Hepatocyte (in vitro differentiated cells): ENCODE measurements at regions not wholly inside any gene's neighbourhood (a gene's known extent, or its start where the extent isn't known, plus 50 kb on each side); places are given as distances from the start of the nearest gene placed in this dataset.

Experiments used
- DNase-seq: peaks from one replicate; pipeline ENCODE4 v3.0.0-alpha.2; 2016; ENCODE audit warnings: low spot score
- H2AFZ ChIP-seq: fragments of 200-600 bp; sonication (generic); 2 replicates; pipeline ENCODE4 v1.6.0; 2016; ENCODE audit warnings: antibody characterized with exemption, mild to moderate bottlenecking
- H3K27ac ChIP-seq: fragments of 200-600 bp; sonication (generic); 2 replicates; pipeline ENCODE4 v1.5.1; 2016; ENCODE audit warnings: mild to moderate bottlenecking
- H3K27me3 ChIP-seq: fragments of 200-600 bp; sonication (generic); 2 replicates; pipeline ENCODE4 v1.6.1; 2016
- H3K36me3 ChIP-seq: fragments of 200-600 bp; sonication (generic); replicated peaks from 2 replicates; pipeline ENCODE4 v1.5.1; 2016; ENCODE audit warnings: low read depth; ENCODE audit not compliant: insufficient read depth
- H3K4me1 ChIP-seq: fragments of 200-600 bp; sonication (generic); 2 replicates; pipeline ENCODE4 v1.5.1; 2016; ENCODE audit warnings: mild to moderate bottlenecking, moderate library complexity; ENCODE audit not compliant: insufficient read depth
- H3K4me2 ChIP-seq: fragments of 200-600 bp; sonication (generic); 2 replicates; pipeline ENCODE4 v1.6.0; 2016
- H3K4me3 ChIP-seq: fragments of 200-600 bp; sonication (generic); 2 replicates; pipeline ENCODE4 v1.5.1; 2016; ENCODE audit warnings: mild to moderate bottlenecking
- H3K79me2 ChIP-seq: fragments of 200-600 bp; sonication (generic); 2 replicates; pipeline ENCODE4 v1.6.0; 2017; ENCODE audit warnings: mild to moderate bottlenecking
- H3K9me2 ChIP-seq: fragments of 200-600 bp; sonication (generic); replicated peaks from 2 replicates; pipeline ENCODE4 v1.6.0; 2017; ENCODE audit warnings: mild to moderate bottlenecking; ENCODE audit not compliant: insufficient read depth
- H3K9me3 ChIP-seq: fragments of 200-600 bp; sonication (generic); 2 replicates; pipeline ENCODE4 v1.5.1; 2016; ENCODE audit warnings: low read depth, mild to moderate bottlenecking
- H4K20me1 ChIP-seq: fragments of 200-600 bp; sonication (generic); 2 replicates; pipeline ENCODE4 v1.6.0; 2016; ENCODE audit warnings: mild to moderate bottlenecking; ENCODE audit not compliant: insufficient read depth, poor library complexity, severe bottlenecking
- EZH2 ChIP-seq: fragments of 200-600 bp; sonication (generic); IDR thresholded peaks from 2 replicates; pipeline ENCODE4 v1.6.1; 2016; ENCODE audit warnings: antibody characterized with exemption, mild to moderate bottlenecking, borderline replicate concordance
- EZH2phosphoT487 ChIP-seq: fragments of 200-600 bp; sonication (generic); IDR thresholded peaks from one replicate; pipeline ENCODE4 v1.6.1; 2018; ENCODE audit warnings: antibody characterized with exemption, mild to moderate bottlenecking, low read depth, moderate library complexity; ENCODE audit not compliant: unreplicated experiment, severe bottlenecking
- WGBS: methylation state at CpG from one replicate; pipeline ENCODE4 v1.1.6; 2016; ENCODE audit warnings: low lambda C conversion rate; ENCODE audit errors: missing lambda C conversion rate; 5-methylcytosine and 5-hydroxymethylcytosine counted together
- TF ChIP-seq, protein P1 (sequence below): fragments of 200-600 bp; sonication (generic); IDR thresholded peaks from 2 replicates; pipeline ENCODE4 v1.5.1; 2016; ENCODE audit warnings: antibody characterized with exemption, mild to moderate bottlenecking; ENCODE audit not compliant: poor library complexity

- no peaks in the 10 kb centered on the region for H3K27me3 ChIP-seq
- H2AFZ ChIP-seq, result no peak overlapping the region
- H3K9me2 ChIP-seq, result no peaks in the 10 kb centered on the region
- H3K79me2 ChIP-seq, result no peaks in the 10 kb centered on the region
- no peak for DNase-seq
- H4K20me1 ChIP-seq, result no peaks in the 10 kb centered on the region
- no peaks in the 10 kb centered on the region for H3K36me3 ChIP-seq
- 63% methylated on average over 3 of the region's 3 CpGs for WGBS
- TF ChIP-seq EZH2phosphoT487 (no peak), EZH2 (no peak)
- TF ChIP-seq, protein P1, sequence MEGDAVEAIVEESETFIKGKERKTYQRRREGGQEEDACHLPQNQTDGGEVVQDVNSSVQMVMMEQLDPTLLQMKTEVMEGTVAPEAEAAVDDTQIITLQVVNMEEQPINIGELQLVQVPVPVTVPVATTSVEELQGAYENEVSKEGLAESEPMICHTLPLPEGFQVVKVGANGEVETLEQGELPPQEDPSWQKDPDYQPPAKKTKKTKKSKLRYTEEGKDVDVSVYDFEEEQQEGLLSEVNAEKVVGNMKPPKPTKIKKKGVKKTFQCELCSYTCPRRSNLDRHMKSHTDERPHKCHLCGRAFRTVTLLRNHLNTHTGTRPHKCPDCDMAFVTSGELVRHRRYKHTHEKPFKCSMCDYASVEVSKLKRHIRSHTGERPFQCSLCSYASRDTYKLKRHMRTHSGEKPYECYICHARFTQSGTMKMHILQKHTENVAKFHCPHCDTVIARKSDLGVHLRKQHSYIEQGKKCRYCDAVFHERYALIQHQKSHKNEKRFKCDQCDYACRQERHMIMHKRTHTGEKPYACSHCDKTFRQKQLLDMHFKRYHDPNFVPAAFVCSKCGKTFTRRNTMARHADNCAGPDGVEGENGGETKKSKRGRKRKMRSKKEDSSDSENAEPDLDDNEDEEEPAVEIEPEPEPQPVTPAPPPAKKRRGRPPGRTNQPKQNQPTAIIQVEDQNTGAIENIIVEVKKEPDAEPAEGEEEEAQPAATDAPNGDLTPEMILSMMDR, result no peak
- H3K4me2 ChIP-seq, result no peak overlapping the region
- no peaks in the 10 kb centered on the region for H3K9me3 ChIP-seq
- no peak overlapping the region for H3K4me3 ChIP-seq
- no peak overlapping the region for H3K27ac ChIP-seq
- no peaks in the 10 kb centered on the region for H3K4me1 ChIP-seq
These were observed 484.0 kb downstream of the UTRN start for GRCh38 chr6:144769142-144769541.

DNA sequence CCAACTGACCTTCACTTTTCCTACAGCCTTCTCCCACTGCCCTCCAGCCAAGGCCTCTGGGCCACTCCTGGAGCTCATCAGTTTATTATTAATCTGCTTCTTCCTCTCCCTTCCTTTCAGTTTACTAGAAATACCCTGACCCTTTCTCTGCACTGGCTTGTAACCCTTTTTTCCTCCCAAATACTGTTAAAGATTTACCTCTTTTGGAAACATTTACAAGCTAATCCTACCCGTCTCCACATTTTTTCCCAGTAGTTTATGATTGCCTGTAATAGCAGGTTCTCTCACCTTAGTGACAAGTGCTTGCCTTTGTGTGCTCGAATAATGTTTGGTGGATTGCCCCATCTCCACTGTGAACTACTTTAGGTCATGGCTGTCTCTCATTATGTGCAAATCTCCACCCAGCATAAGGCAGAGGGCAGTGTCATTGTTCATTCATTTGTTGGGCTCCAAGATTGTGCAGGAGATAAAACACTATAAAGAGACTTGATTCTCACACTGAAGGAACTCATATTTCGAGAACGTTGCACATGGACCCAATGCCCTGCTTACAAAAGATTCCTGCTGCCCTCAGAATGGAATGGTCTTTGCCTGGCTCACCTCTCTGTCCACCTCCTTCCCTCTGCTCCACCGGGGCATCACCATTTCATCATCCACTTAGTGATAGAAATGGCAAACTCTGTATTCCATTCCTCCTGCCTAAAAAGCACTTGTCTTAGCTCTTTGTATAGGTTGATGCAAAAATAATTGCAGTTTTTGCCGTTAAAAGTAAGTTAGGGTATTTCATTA lies 491.1 kb downstream of the UTRN start:
- no peaks in the 10 kb centered on the region for H3K9me2 ChIP-seq
- H3K4me2 ChIP-seq, result peak overlapping the region; percentile 13
- no peaks in the 10 kb centered on the region for H4K20me1 ChIP-seq
- no peak overlapping the region for H3K4me3 ChIP-seq
- TF ChIP-seq, protein P1, result no peak
- TF ChIP-seq EZH2phosphoT487, result no peak
- no peak for TF ChIP-seq EZH2
- no peak for DNase-seq
- H3K4me1 ChIP-seq, result no peaks in the 10 kb centered on the region
- no peaks in the 10 kb centered on the region for H3K27me3 ChIP-seq
- H2AFZ ChIP-seq, result no peak overlapping the region
- no peak overlapping the region for H3K27ac ChIP-seq
- 84% methylated on average over 6 of the region's 6 CpGs for WGBS
- no peaks in the 10 kb centered on the region for H3K9me3 ChIP-seq
- H3K36me3 ChIP-seq, result no peaks in the 10 kb centered on the region
- H3K79me2 ChIP-seq, result no peaks in the 10 kb centered on the region

GRCh38 chr6:144777249-144777648 lies 492.1 kb downstream of the UTRN start:
- no peak overlapping the region for H3K27ac ChIP-seq
- H3K4me1 ChIP-seq, result no peaks in the 10 kb centered on the region
- H3K27me3 ChIP-seq, result no peaks in the 10 kb centered on the region
- H4K20me1 ChIP-seq, result no peaks in the 10 kb centered on the region
- H2AFZ ChIP-seq, result no peak overlapping the region
- no peak for DNase-seq
- no peaks in the 10 kb centered on the region for H3K79me2 ChIP-seq
- no peaks in the 10 kb centered on the region for H3K9me2 ChIP-seq
- H3K4me2 ChIP-seq, result no peak overlapping the region
- H3K9me3 ChIP-seq, result no peaks in the 10 kb centered on the region
- TF ChIP-seq EZH2 (no peak), EZH2phosphoT487 (no peak)
- TF ChIP-seq, protein P1, result no peak
- H3K36me3 ChIP-seq, result no peaks in the 10 kb centered on the region
- no peak overlapping the region for H3K4me3 ChIP-seq
